Hepatocyte (in vitro differentiated cells): ENCODE measurements at regions not wholly inside any gene's neighbourhood (a gene's known extent, or its start where the extent isn't known, plus 50 kb on each side); places are given as distances from the start of the nearest gene placed in this dataset.
A peak's percentile ranks its signal among the peaks of the same experiment; 100 is the strongest.

Experiments used
- DNase-seq: peaks from one replicate; pipeline ENCODE4 v3.0.0-alpha.2; 2016; ENCODE audit warnings: low spot score
- H2AFZ ChIP-seq: fragments of 200-600 bp; sonication (generic); 2 replicates; pipeline ENCODE4 v1.6.0; 2016; ENCODE audit warnings: antibody characterized with exemption, mild to moderate bottlenecking
- H3K27ac ChIP-seq: fragments of 200-600 bp; sonication (generic); 2 replicates; pipeline ENCODE4 v1.5.1; 2016; ENCODE audit warnings: mild to moderate bottlenecking
- H3K27me3 ChIP-seq: fragments of 200-600 bp; sonication (generic); 2 replicates; pipeline ENCODE4 v1.6.1; 2016
- H3K36me3 ChIP-seq: fragments of 200-600 bp; sonication (generic); replicated peaks from 2 replicates; pipeline ENCODE4 v1.5.1; 2016; ENCODE audit warnings: low read depth; ENCODE audit not compliant: insufficient read depth
- H3K4me1 ChIP-seq: fragments of 200-600 bp; sonication (generic); 2 replicates; pipeline ENCODE4 v1.5.1; 2016; ENCODE audit warnings: mild to moderate bottlenecking, moderate library complexity; ENCODE audit not compliant: insufficient read depth
- H3K4me2 ChIP-seq: fragments of 200-600 bp; sonication (generic); 2 replicates; pipeline ENCODE4 v1.6.0; 2016
- H3K4me3 ChIP-seq: fragments of 200-600 bp; sonication (generic); 2 replicates; pipeline ENCODE4 v1.5.1; 2016; ENCODE audit warnings: mild to moderate bottlenecking
- H3K79me2 ChIP-seq: fragments of 200-600 bp; sonication (generic); 2 replicates; pipeline ENCODE4 v1.6.0; 2017; ENCODE audit warnings: mild to moderate bottlenecking
- H3K9me2 ChIP-seq: fragments of 200-600 bp; sonication (generic); replicated peaks from 2 replicates; pipeline ENCODE4 v1.6.0; 2017; ENCODE audit warnings: mild to moderate bottlenecking; ENCODE audit not compliant: insufficient read depth
- H3K9me3 ChIP-seq: fragments of 200-600 bp; sonication (generic); 2 replicates; pipeline ENCODE4 v1.5.1; 2016; ENCODE audit warnings: low read depth, mild to moderate bottlenecking
- H4K20me1 ChIP-seq: fragments of 200-600 bp; sonication (generic); 2 replicates; pipeline ENCODE4 v1.6.0; 2016; ENCODE audit warnings: mild to moderate bottlenecking; ENCODE audit not compliant: insufficient read depth, poor library complexity, severe bottlenecking
- EZH2 ChIP-seq: fragments of 200-600 bp; sonication (generic); IDR thresholded peaks from 2 replicates; pipeline ENCODE4 v1.6.1; 2016; ENCODE audit warnings: antibody characterized with exemption, mild to moderate bottlenecking, borderline replicate concordance
- EZH2phosphoT487 ChIP-seq: fragments of 200-600 bp; sonication (generic); IDR thresholded peaks from one replicate; pipeline ENCODE4 v1.6.1; 2018; ENCODE audit warnings: antibody characterized with exemption, mild to moderate bottlenecking, low read depth, moderate library complexity; ENCODE audit not compliant: unreplicated experiment, severe bottlenecking
- WGBS: methylation state at CpG from one replicate; pipeline ENCODE4 v1.1.6; 2016; ENCODE audit warnings: low lambda C conversion rate; ENCODE audit errors: missing lambda C conversion rate; 5-methylcytosine and 5-hydroxymethylcytosine counted together
- TF ChIP-seq, protein P1 (sequence below): fragments of 200-600 bp; sonication (generic); IDR thresholded peaks from 2 replicates; pipeline ENCODE4 v1.5.1; 2016; ENCODE audit warnings: antibody characterized with exemption, mild to moderate bottlenecking; ENCODE audit not compliant: poor library complexity

DNA sequence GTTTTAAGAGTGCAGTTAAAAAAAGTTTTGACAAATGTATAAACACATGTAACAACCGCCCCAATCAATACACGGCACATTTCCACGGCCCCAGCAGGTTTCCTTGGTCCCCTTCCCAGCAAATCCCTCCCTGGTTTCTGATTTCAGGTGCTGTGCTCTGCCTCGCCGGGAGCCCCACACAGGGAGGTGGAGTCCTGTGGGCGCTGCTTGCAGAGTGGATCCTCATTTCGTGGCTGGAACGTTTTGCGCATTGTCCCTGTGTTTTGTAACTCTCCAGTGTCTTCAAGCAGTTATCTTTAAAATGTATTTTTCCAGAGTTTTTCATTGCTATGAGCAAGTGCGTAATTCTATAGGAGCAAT is 124.8 kb downstream of the GALR1 start:
- TF ChIP-seq EZH2phosphoT487 (no peak), EZH2 (no peak)
- TF ChIP-seq, protein P1, sequence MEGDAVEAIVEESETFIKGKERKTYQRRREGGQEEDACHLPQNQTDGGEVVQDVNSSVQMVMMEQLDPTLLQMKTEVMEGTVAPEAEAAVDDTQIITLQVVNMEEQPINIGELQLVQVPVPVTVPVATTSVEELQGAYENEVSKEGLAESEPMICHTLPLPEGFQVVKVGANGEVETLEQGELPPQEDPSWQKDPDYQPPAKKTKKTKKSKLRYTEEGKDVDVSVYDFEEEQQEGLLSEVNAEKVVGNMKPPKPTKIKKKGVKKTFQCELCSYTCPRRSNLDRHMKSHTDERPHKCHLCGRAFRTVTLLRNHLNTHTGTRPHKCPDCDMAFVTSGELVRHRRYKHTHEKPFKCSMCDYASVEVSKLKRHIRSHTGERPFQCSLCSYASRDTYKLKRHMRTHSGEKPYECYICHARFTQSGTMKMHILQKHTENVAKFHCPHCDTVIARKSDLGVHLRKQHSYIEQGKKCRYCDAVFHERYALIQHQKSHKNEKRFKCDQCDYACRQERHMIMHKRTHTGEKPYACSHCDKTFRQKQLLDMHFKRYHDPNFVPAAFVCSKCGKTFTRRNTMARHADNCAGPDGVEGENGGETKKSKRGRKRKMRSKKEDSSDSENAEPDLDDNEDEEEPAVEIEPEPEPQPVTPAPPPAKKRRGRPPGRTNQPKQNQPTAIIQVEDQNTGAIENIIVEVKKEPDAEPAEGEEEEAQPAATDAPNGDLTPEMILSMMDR: no peak
- Histone ChIP-seq H3K79me2 (no peaks in the 10 kb centered on the region), H3K4me2 (peak overlapping the region; percentile 1), H3K27me3 (no peaks in the 10 kb centered on the region), H3K27ac (no peak overlapping the region), H3K4me1 (no peaks in the 10 kb centered on the region), H3K4me3 (no peak overlapping the region), H3K9me3 (peaks cover 4% of the 10 kb centered on the region), H4K20me1 (no peaks in the 10 kb centered on the region), H3K9me2 (no peaks in the 10 kb centered on the region), H2AFZ (no peak overlapping the region), H3K36me3 (no peaks in the 10 kb centered on the region)
- no peak for DNase-seq
- WGBS: 55% methylated on average over 10 of the region's 10 CpGs

DNA sequence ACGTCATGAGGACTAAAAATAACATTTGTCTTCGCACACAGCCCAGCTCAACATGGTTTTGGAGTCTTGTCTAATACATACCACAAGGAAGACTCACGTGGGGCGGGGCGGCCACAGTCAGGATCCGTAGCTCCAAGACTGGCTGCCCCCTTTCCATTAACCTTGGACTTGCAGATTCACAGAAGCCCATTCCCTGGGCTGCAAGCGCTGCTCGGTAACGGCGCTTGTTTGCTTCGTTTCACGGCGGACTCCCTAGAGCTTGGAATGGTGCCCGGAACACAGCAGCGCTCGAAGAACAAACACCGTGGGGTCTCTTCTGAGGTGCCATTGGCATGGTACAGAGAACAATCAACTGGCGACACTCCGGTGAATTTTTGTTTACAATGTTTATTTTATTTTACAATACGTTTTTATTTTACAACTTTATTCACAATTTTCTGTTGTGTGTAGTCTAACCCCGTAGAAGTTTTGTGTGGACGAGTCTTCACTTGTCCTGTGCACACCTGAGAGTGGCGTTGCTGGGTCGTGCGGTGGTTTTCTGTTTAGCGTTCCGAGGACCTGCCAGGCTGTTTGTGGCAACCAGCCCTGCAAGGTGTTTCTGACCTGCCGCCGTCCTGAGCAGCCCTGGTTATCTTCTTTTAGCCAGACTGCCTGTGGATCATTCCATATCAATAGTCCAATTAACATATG is 126.5 kb downstream of the GALR1 start:
- H2AFZ ChIP-seq: no peak overlapping the region
- no peaks in the 10 kb centered on the region for H3K9me2 ChIP-seq
- H4K20me1 ChIP-seq: no peaks in the 10 kb centered on the region
- WGBS: 91% methylated on average over 29 of the region's 29 CpGs
- TF ChIP-seq EZH2 (no peak), EZH2phosphoT487 (no peak)
- TF ChIP-seq, protein P1: no peak
- H3K79me2 ChIP-seq: no peaks in the 10 kb centered on the region
- H3K27me3 ChIP-seq: no peaks in the 10 kb centered on the region
- no peak for DNase-seq
- H3K4me2 ChIP-seq: no peak overlapping the region
- no peaks in the 10 kb centered on the region for H3K4me1 ChIP-seq
- H3K27ac ChIP-seq: no peak overlapping the region
- no peaks in the 10 kb centered on the region for H3K36me3 ChIP-seq
- no peak overlapping the region for H3K4me3 ChIP-seq
- H3K9me3 ChIP-seq: no peaks in the 10 kb centered on the region

DNA sequence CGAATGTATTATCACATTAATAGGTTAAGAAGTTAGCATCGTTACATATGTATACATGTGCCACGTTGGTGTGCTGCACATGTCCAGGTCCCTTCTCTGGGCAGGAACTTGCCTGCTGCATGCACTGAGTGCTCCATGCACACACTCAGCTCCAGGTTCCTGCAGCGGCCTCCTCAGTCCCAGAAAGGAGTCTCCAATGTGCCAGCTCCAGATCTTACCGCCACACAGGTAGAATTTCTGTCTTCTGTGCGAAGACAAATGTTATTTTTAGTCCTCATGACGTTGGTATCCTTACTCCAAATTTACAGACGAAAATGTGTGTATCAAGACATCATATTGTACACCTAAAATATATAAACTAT is 127.1 kb downstream of the GALR1 start:
- no peaks in the 10 kb centered on the region for H4K20me1 ChIP-seq
- no peak overlapping the region for H3K27ac ChIP-seq
- H3K4me1 ChIP-seq: no peaks in the 10 kb centered on the region

More for the DNA sequence above, 127.1 kb downstream of the GALR1 start:
- no peaks in the 10 kb centered on the region for H3K27me3 ChIP-seq
- H3K4me2 ChIP-seq: no peak overlapping the region
- H3K79me2 ChIP-seq: no peaks in the 10 kb centered on the region
- 83% methylated on average over 8 of the region's 8 CpGs for WGBS
- H2AFZ ChIP-seq: no peak overlapping the region
- H3K9me3 ChIP-seq: no peaks in the 10 kb centered on the region
- H3K36me3 ChIP-seq: no peaks in the 10 kb centered on the region
- H3K9me2 ChIP-seq: no peaks in the 10 kb centered on the region
- H3K4me3 ChIP-seq: no peak overlapping the region
- TF ChIP-seq EZH2phosphoT487 (no peak), EZH2 (no peak)
- TF ChIP-seq, protein P1: no peak
- no peak for DNase-seq
